ENCODE measurements at regions not wholly inside any gene's neighbourhood (a gene's known extent, or its start where the extent isn't known, plus 50 kb on each side); places are given as distances from the start of the nearest gene placed in this dataset.

GRCh38 chr10:28160866-28161405, 141.9 kb downstream of the MPP7 start:
- Mint-ChIP-seq H3K36me3 (peaks cover 8% of the 10 kb centered on the region), H3K4me3 (no peak overlapping the region), H3K9me3 (peaks cover 8% of the 10 kb centered on the region), H3K27ac (no peak overlapping the region), H3K27me3 (no peaks in the 10 kb centered on the region), H3K4me1 (ENCODE audit: low read depth) (peaks cover 5% of the 10 kb centered on the region)
- DNase-seq = no peak
- intact Hi-C loops (cut with micrococcal nuclease) = no loop called here
- ChIA-PET POLR2A (no interaction called here), CTCF (interaction anchor here (1.3 kb wide), 1 partner anchor 18 kb away, joined by 3 read pairs; no protein-coding TSS in a partner anchor)

GRCh38 chr10:28157379-28157778, 145.5 kb downstream of the MPP7 start:
- Mint-ChIP-seq H3K4me1 (ENCODE audit: low read depth) (peaks cover 7% of the 10 kb centered on the region), H3K9me3 (peaks cover 8% of the 10 kb centered on the region), H3K27me3 (no peaks in the 10 kb centered on the region), H3K36me3 (peaks cover 3% of the 10 kb centered on the region), H3K27ac (no peak overlapping the region), H3K4me3 (no peak overlapping the region)
- intact Hi-C loops (cut with micrococcal nuclease) = no loop called here
- no peak for DNase-seq
- CTCF ChIA-PET = interaction anchor here (0.6 kb wide), 1 partner anchor 350 kb away, joined by 3 read pairs; no protein-coding TSS in a partner anchor
- POLR2A ChIA-PET = no interaction called here

GRCh38 chr10:28155726-28156125, 147.1 kb downstream of the MPP7 start:
- Mint-ChIP-seq H3K27me3 (no peaks in the 10 kb centered on the region), H3K27ac (no peak overlapping the region), H3K4me3 (no peak overlapping the region), H3K9me3 (peaks cover 5% of the 10 kb centered on the region), H3K36me3 (peaks cover 3% of the 10 kb centered on the region), H3K4me1 (ENCODE audit: low read depth) (peaks cover 7% of the 10 kb centered on the region)
- intact Hi-C loops (cut with micrococcal nuclease) = no loop called here
- ChIA-PET POLR2A (no interaction called here), CTCF (no interaction called here)
- no peak for DNase-seq

GRCh38 chr10:28151636-28152035, 151.2 kb downstream of the MPP7 start:
- ChIA-PET POLR2A (no interaction called here), CTCF (no interaction called here)
- Mint-ChIP-seq H3K27me3 (no peaks in the 10 kb centered on the region), H3K9me3 (no peaks in the 10 kb centered on the region), H3K27ac (no peak overlapping the region), H3K4me3 (no peak overlapping the region), H3K4me1 (ENCODE audit: low read depth) (peaks cover 5% of the 10 kb centered on the region), H3K36me3 (peaks cover 10% of the 10 kb centered on the region)
- intact Hi-C loops (cut with micrococcal nuclease) = no loop called here
- no peak for DNase-seq

GRCh38 chr10:28149746-28150145, 150.9 kb upstream of the ODAD2 start:
- POLR2A ChIA-PET = no interaction called here
- H3K4me1 Mint-ChIP-seq (ENCODE audit: low read depth) = peaks cover 2% of the 10 kb centered on the region
- intact Hi-C loops (cut with micrococcal nuclease) = no loop called here
- H3K27ac Mint-ChIP-seq = no peak overlapping the region
- peaks cover 10% of the 10 kb centered on the region for H3K36me3 Mint-ChIP-seq
- no peaks in the 10 kb centered on the region for H3K9me3 Mint-ChIP-seq
- DNase-seq = no peak
- CTCF ChIA-PET = no interaction called here
- H3K4me3 Mint-ChIP-seq = no peak overlapping the region
- no peaks in the 10 kb centered on the region for H3K27me3 Mint-ChIP-seq

GRCh38 chr10:28147706-28148105, 148.8 kb upstream of the ODAD2 start:
- H3K27ac Mint-ChIP-seq = no peak overlapping the region
- no peaks in the 10 kb centered on the region for H3K27me3 Mint-ChIP-seq
- DNase-seq = no peak
- no peaks in the 10 kb centered on the region for H3K4me1 Mint-ChIP-seq (ENCODE audit: low read depth)
- ChIA-PET CTCF (no interaction called here), POLR2A (no interaction called here)
- H3K4me3 Mint-ChIP-seq = no peak overlapping the region
- peaks cover 13% of the 10 kb centered on the region for H3K36me3 Mint-ChIP-seq
- no peaks in the 10 kb centered on the region for H3K9me3 Mint-ChIP-seq
- intact Hi-C loops (cut with micrococcal nuclease) = no loop called here

- H3K27me3 Mint-ChIP-seq = no peaks in the 10 kb centered on the region
- DNase-seq = no peak
- peaks cover 23% of the 10 kb centered on the region for H3K9me3 Mint-ChIP-seq
- ChIA-PET POLR2A (no interaction called here), CTCF (no interaction called here)
- H3K4me1 Mint-ChIP-seq (ENCODE audit: low read depth) = peaks cover 3% of the 10 kb centered on the region
- H3K4me3 Mint-ChIP-seq = no peak overlapping the region
- intact Hi-C loops (cut with micrococcal nuclease) = no loop called here
- H3K27ac Mint-ChIP-seq = no peak overlapping the region
- H3K36me3 Mint-ChIP-seq = peaks cover 37% of the 10 kb centered on the region
Observed at GRCh38 chr10:28139138-28139537, 140.3 kb upstream of the ODAD2 start.

- peaks cover 37% of the 10 kb centered on the region for H3K36me3 Mint-ChIP-seq
- H3K27ac Mint-ChIP-seq = no peak overlapping the region
- ChIA-PET CTCF (no interaction called here), POLR2A (no interaction called here)
- peaks cover 3% of the 10 kb centered on the region for H3K4me1 Mint-ChIP-seq (ENCODE audit: low read depth)
- H3K4me3 Mint-ChIP-seq = no peak overlapping the region
- no peaks in the 10 kb centered on the region for H3K27me3 Mint-ChIP-seq
- DNase-seq = no peak
- intact Hi-C loops (cut with micrococcal nuclease) = no loop called here
- H3K9me3 Mint-ChIP-seq = peaks cover 24% of the 10 kb centered on the region
Observed at GRCh38 chr10:28137907-28138880, 139.3 kb upstream of the ODAD2 start.

- intact Hi-C loops (cut with micrococcal nuclease) = no loop called here
Observed at GRCh38 chr10:28135258-28135657, 136.4 kb upstream of the ODAD2 start.

GRCh38 chr10:28130267-28130666, 131.4 kb upstream of the ODAD2 start:
- Mint-ChIP-seq H3K36me3 (peaks cover 23% of the 10 kb centered on the region), H3K9me3 (peaks cover 2% of the 10 kb centered on the region), H3K27ac (no peak overlapping the region), H3K4me3 (no peak overlapping the region), H3K27me3 (no peaks in the 10 kb centered on the region), H3K4me1 (ENCODE audit: low read depth) (no peaks in the 10 kb centered on the region)
- intact Hi-C loops (cut with micrococcal nuclease) = no loop called here
- CTCF ChIA-PET = no interaction called here
- POLR2A ChIA-PET = no interaction called here
- DNase-seq = no peak

More at GRCh38 chr10:28135258-28135657, 136.4 kb upstream of the ODAD2 start:
- peaks cover 40% of the 10 kb centered on the region for H3K36me3 Mint-ChIP-seq
- H3K27me3 Mint-ChIP-seq = no peaks in the 10 kb centered on the region
- H3K4me1 Mint-ChIP-seq (ENCODE audit: low read depth) = peaks cover 3% of the 10 kb centered on the region
- ChIA-PET CTCF (no interaction called here), POLR2A (no interaction called here)
- DNase-seq = no peak
- H3K27ac Mint-ChIP-seq = no peak overlapping the region
- H3K4me3 Mint-ChIP-seq = no peak overlapping the region
- peaks cover 25% of the 10 kb centered on the region for H3K9me3 Mint-ChIP-seq

GRCh38 chr10:28127881-28128280, 129.0 kb upstream of the ODAD2 start:
- no peaks in the 10 kb centered on the region for H3K4me1 Mint-ChIP-seq (ENCODE audit: low read depth)
- H3K27me3 Mint-ChIP-seq = no peaks in the 10 kb centered on the region
- H3K9me3 Mint-ChIP-seq = no peaks in the 10 kb centered on the region
- H3K36me3 Mint-ChIP-seq = peaks cover 22% of the 10 kb centered on the region
- CTCF ChIA-PET = no interaction called here
- POLR2A ChIA-PET = no interaction called here
- no peak overlapping the region for H3K4me3 Mint-ChIP-seq
- no peak overlapping the region for H3K27ac Mint-ChIP-seq
- DNase-seq = no peak
- intact Hi-C loops (cut with micrococcal nuclease) = no loop called here

GRCh38 chr10:28125701-28126100, 126.8 kb upstream of the ODAD2 start:
- no peak for DNase-seq
- CTCF ChIA-PET = no interaction called here
- POLR2A ChIA-PET = no interaction called here
- Mint-ChIP-seq H3K27me3 (no peaks in the 10 kb centered on the region), H3K27ac (no peak overlapping the region), H3K9me3 (no peaks in the 10 kb centered on the region), H3K4me1 (ENCODE audit: low read depth) (no peaks in the 10 kb centered on the region), H3K4me3 (no peak overlapping the region), H3K36me3 (peaks cover 24% of the 10 kb centered on the region)
- intact Hi-C loops (cut with micrococcal nuclease) = no loop called here

GRCh38 chr10:28120795-28121194, 121.9 kb upstream of the ODAD2 start:
- H3K27ac Mint-ChIP-seq = no peak overlapping the region
- H3K9me3 Mint-ChIP-seq = no peaks in the 10 kb centered on the region
- no peak for DNase-seq
- H3K27me3 Mint-ChIP-seq = no peaks in the 10 kb centered on the region
- no peak overlapping the region for H3K4me3 Mint-ChIP-seq
- H3K4me1 Mint-ChIP-seq (ENCODE audit: low read depth) = peaks cover 11% of the 10 kb centered on the region
- ChIA-PET POLR2A (no interaction called here), CTCF (interaction anchor here (1.4 kb wide), 1 partner anchor 262 kb away, joined by 3 read pairs; no protein-coding TSS in a partner anchor)
- peaks cover 25% of the 10 kb centered on the region for H3K36me3 Mint-ChIP-seq
- intact Hi-C loops (cut with micrococcal nuclease) = no loop called here
